CD4-positive, alpha-beta T cell treated with Interleukin-4 for 1 hour (primary cell): ENCODE measurements at regions not wholly inside any gene's neighbourhood (a gene's known extent, or its start where the extent isn't known, plus 50 kb on each side); places are given as distances from the start of the nearest gene placed in this dataset.

ENCODE experiments used
- DNase-seq, 2 donors: peaks; one replicate each; pipeline ENCODE4 v3.0.0-alpha.2; 2020 to 2022

- DNase-seq = peak in 1 of 2 donors; percentile 4
Observed at GRCh38 chr5:181473483-181473882, 106.4 kb downstream of the OR4F3 start.
